H1 (cell line): ENCODE measurements at regions not wholly inside any gene's neighbourhood (a gene's known extent, or its start where the extent isn't known, plus 50 kb on each side); places are given as distances from the start of the nearest gene placed in this dataset.

Experiments
- CTCF ChIA-PET: fragments of 300-600 bp; sonication (Branson Sonifier 250); formaldehyde crosslinking; loops from one replicate; lab custom pipeline; 2021; ENCODE audit not compliant: partially characterized antibody; lab: Charles Lee
- POLR2A ChIA-PET: fragments of 300-600 bp; sonication (Branson Sonifier 250); formaldehyde crosslinking; loops from one replicate; lab custom pipeline; 2021; ENCODE audit warnings: inconsistent platforms; ENCODE audit not compliant: partially characterized antibody; lab: Charles Lee
- DNase-seq, 2 experiments: peaks; one replicate each; pipeline versions ENCODE4 v3.0.0 to v3.0.0-alpha.2; 2010 to 2022; ENCODE audit warnings: low spot score in 2 of 2, low read depth in 1 of 2, mixed read lengths in 1 of 2
- FAIRE-seq: peaks from 2 replicates; lab custom pipeline; 2011; peaks lifted over from hg19 to GRCh38; lab: Jason Lieb, UNC
- H2AFZ ChIP-seq: 2 replicates; pipeline ENCODE4 v1.8.1; 2012; ENCODE audit warnings: low read length, inconsistent platforms
- H2AK5ac ChIP-seq: 2 replicates; pipeline ENCODE4 v1.6.1; 2013; ENCODE audit warnings: low read depth, low read length
- H2BK120ac ChIP-seq: replicated peaks from 2 replicates; pipeline ENCODE3; 2013; ENCODE audit warnings: low read depth, low read length, inconsistent platforms
- H2BK12ac ChIP-seq: 2 replicates; pipeline ENCODE4 v1.6.1; 2013; ENCODE audit warnings: low read depth, low read length
- H2BK15ac ChIP-seq: 2 replicates; pipeline ENCODE4 v1.6.1; 2013; ENCODE audit warnings: low read length
- H2BK20ac ChIP-seq: 2 replicates; pipeline ENCODE4 v1.6.1; 2013; ENCODE audit warnings: low read length
- H2BK5ac ChIP-seq: 2 replicates; pipeline ENCODE4 v1.6.1; 2013; ENCODE audit warnings: low read depth, low read length
- H3K14ac ChIP-seq: 2 replicates; pipeline ENCODE4 v1.6.1; 2013; ENCODE audit warnings: inconsistent platforms; ENCODE audit not compliant: insufficient read length
- H3K18ac ChIP-seq: 2 replicates; pipeline ENCODE4 v1.6.1; 2013; ENCODE audit warnings: low read length; ENCODE audit errors: extremely low read depth
- H3K23ac ChIP-seq: 2 replicates; pipeline ENCODE4 v1.6.1; 2013; ENCODE audit warnings: inconsistent platforms; ENCODE audit not compliant: insufficient read length
- H3K23me2 ChIP-seq: 2 replicates; pipeline ENCODE4 v1.6.1; 2013; ENCODE audit warnings: low read depth, low read length
- H3K27ac ChIP-seq: 2 replicates; pipeline ENCODE4 v1.6.1; 2011; ENCODE audit warnings: low read depth, low read length, inconsistent platforms
- H3K27me3 ChIP-seq, 4 experiments: replicated peaks in 1 of 4; 1 replicate in 1 of 4; 2 replicates in 3 of 4; pipeline versions ENCODE4 v1.6.1 to v1.8.1; 2011 to 2013; ENCODE audit warnings: low read length in 3 of 4, mild to moderate bottlenecking in 3 of 4, inconsistent platforms in 2 of 4, mixed read lengths in 2 of 4, moderate library complexity in 1 of 4; ENCODE audit not compliant: control insufficient read depth in 3 of 4, insufficient read depth in 3 of 4; ENCODE audit errors: extremely low read depth in 1 of 4
- H3K36me3 ChIP-seq, 4 experiments: 2 replicates each; pipeline versions ENCODE4 v1.6.1 to v1.8.1; 2011 to 2013; ENCODE audit warnings: mild to moderate bottlenecking in 4 of 4, low read length in 3 of 4, moderate library complexity in 2 of 4, control low read depth in 1 of 4, inconsistent platforms in 1 of 4; ENCODE audit not compliant: insufficient read depth in 4 of 4, control insufficient read depth in 2 of 4
- H3K4ac ChIP-seq: replicated peaks from 2 replicates; pipeline ENCODE3; 2013; ENCODE audit warnings: low read length, low read depth, mixed read lengths, inconsistent platforms; ENCODE audit not compliant: insufficient read length
- H3K4me1 ChIP-seq, 4 experiments: replicated peaks in 1 of 4; 1 replicate in 1 of 4; 2 replicates in 3 of 4; pipeline versions ENCODE4 v1.6.1 to v1.8.1; 2011 to 2013; ENCODE audit warnings: low read length in 3 of 4, inconsistent platforms in 2 of 4, mixed read lengths in 1 of 4; ENCODE audit not compliant: insufficient read depth in 4 of 4, control insufficient read depth in 3 of 4
- H3K4me2 ChIP-seq, 2 experiments: 2 replicates each; pipeline versions ENCODE4 v1.6.1 to v1.8.1; 2011 to 2013; ENCODE audit warnings: low read depth in 2 of 2, low read length in 2 of 2, control low read depth in 1 of 2, inconsistent platforms in 1 of 2, mild to moderate bottlenecking in 1 of 2; ENCODE audit not compliant: insufficient read depth in 1 of 2
- H3K4me3 ChIP-seq, 4 experiments: fragments of 200-600, 300-600 bp in 1 of 4; sonication (generic), shearing (Covaris generic), sonication (Bioruptor Twin) in 1 of 4; 2 replicates each; pipeline versions ENCODE4 v1.5.1 to v1.8.1; 2011 to 2016; ENCODE audit warnings: low read length in 4 of 4, low read depth in 3 of 4, control low read depth in 2 of 4, inconsistent platforms in 2 of 4, mild to moderate bottlenecking in 2 of 4, mixed read lengths in 1 of 4, moderate library complexity in 1 of 4; ENCODE audit not compliant: insufficient read depth in 2 of 4; ENCODE audit errors: extremely low read depth in 1 of 4
- H3K56ac ChIP-seq: replicated peaks from 2 replicates; pipeline ENCODE3; 2013; ENCODE audit warnings: low read depth, mild to moderate bottlenecking, mixed read lengths, low read length, inconsistent platforms; ENCODE audit not compliant: insufficient read length
- H3K79me1 ChIP-seq: 2 replicates; pipeline ENCODE4 v1.6.1; 2013; ENCODE audit warnings: low read depth, low read length, control low read depth
- H3K79me2 ChIP-seq, 2 experiments: 2 replicates each; pipeline versions ENCODE4 v1.6.1 to v1.8.1; 2012 to 2013; ENCODE audit warnings: low read length in 2 of 2, mild to moderate bottlenecking in 2 of 2, inconsistent platforms in 1 of 2; ENCODE audit not compliant: insufficient read depth in 2 of 2, control insufficient read depth in 1 of 2
- H3K9ac ChIP-seq, 4 experiments: replicated peaks in 1 of 4; 1 replicate in 1 of 4; 2 replicates in 3 of 4; pipeline versions ENCODE4 v1.6.1 to v1.8.1; 2011 to 2013; ENCODE audit warnings: low read depth in 3 of 4, low read length in 3 of 4, control low read depth in 2 of 4, mild to moderate bottlenecking in 2 of 4, moderate library complexity in 2 of 4, inconsistent platforms in 1 of 4; ENCODE audit errors: extremely low read depth in 1 of 4
- H3K9me3 ChIP-seq, 2 experiments: 2 replicates each; pipeline versions ENCODE4 v1.6.1 to v1.8.1; 2012 to 2013; ENCODE audit warnings: mild to moderate bottlenecking in 2 of 2, moderate library complexity in 2 of 2, control low read depth in 1 of 2, inconsistent platforms in 1 of 2, low read depth in 1 of 2, low read length in 1 of 2, mixed read lengths in 1 of 2; ENCODE audit not compliant: insufficient read depth in 2 of 2
- H4K20me1 ChIP-seq, 2 experiments: replicated peaks in 1 of 2; 2 replicates each; pipeline versions ENCODE3 to v1.8.1; 2011 to 2013; ENCODE audit warnings: inconsistent platforms in 2 of 2, low read length in 2 of 2, mild to moderate bottlenecking in 1 of 2; ENCODE audit not compliant: insufficient read depth in 2 of 2, control insufficient read depth in 1 of 2
- H4K5ac ChIP-seq: 2 replicates; pipeline ENCODE4 v1.6.1; 2013; ENCODE audit warnings: low read length, low read depth, mixed read lengths, inconsistent platforms; ENCODE audit not compliant: insufficient read length
- H4K8ac ChIP-seq: 2 replicates; pipeline ENCODE4 v1.8.0; 2013; ENCODE audit warnings: mild to moderate bottlenecking, moderate library complexity, low read length, inconsistent platforms; ENCODE audit not compliant: insufficient read depth; ENCODE audit errors: extremely low read depth
- H4K91ac ChIP-seq: replicated peaks from 2 replicates; pipeline ENCODE3; 2013; ENCODE audit warnings: low read length, mixed read lengths, inconsistent platforms; ENCODE audit not compliant: insufficient read length
- BCL11A ChIP-seq, 2 experiments: IDR thresholded peaks; one replicate each; pipeline ENCODE4 v1.6.1; 2011; ENCODE audit warnings: low read depth in 2 of 2, low read length in 2 of 2, mild to moderate bottlenecking in 2 of 2
- CBX8 ChIP-seq: fragments of 300-800, 300-1000 bp; sonication (generic); IDR thresholded peaks from 2 replicates; pipeline ENCODE4 v1.7.1; 2016; ENCODE audit warnings: low read depth, low read length, borderline replicate concordance
- CREB1 ChIP-seq: IDR thresholded peaks from 2 replicates; pipeline ENCODE4 v1.6.1; 2012; ENCODE audit warnings: inconsistent platforms
- EGR1 ChIP-seq: IDR thresholded peaks from 2 replicates; pipeline ENCODE4 v1.6.1; 2011; ENCODE audit warnings: low read depth, low read length, borderline replicate concordance
- GABPA ChIP-seq: IDR thresholded peaks from 2 replicates; pipeline ENCODE4 v1.6.1; 2011; ENCODE audit warnings: mild to moderate bottlenecking, low read length, moderate library complexity, borderline replicate concordance; ENCODE audit not compliant: insufficient read depth
- POLR2AphosphoS5 ChIP-seq: IDR thresholded peaks from 2 replicates; pipeline ENCODE4 v1.6.1; 2011; ENCODE audit warnings: low read depth, low read length
- RBBP5 ChIP-seq: IDR thresholded peaks from 2 replicates; pipeline ENCODE4 v1.7.1; 2012; ENCODE audit warnings: low read depth, mild to moderate bottlenecking, inconsistent platforms, low read length, moderate library complexity, borderline replicate concordance
- RNF2 ChIP-seq: fragments of 200-900, 300-1000 bp; sonication (generic); IDR thresholded peaks from 2 replicates; pipeline ENCODE4 v1.7.1; 2016; ENCODE audit warnings: borderline replicate concordance, low read depth, mild to moderate bottlenecking, antibody characterized with exemption, low read length; ENCODE audit not compliant: poor library complexity, severe bottlenecking; ENCODE audit errors: missing control alignments
- SAP30 ChIP-seq: fragments of 300-600 bp; sonication (generic); IDR thresholded peaks from 2 replicates; pipeline ENCODE4 v1.7.1; 2012; ENCODE audit warnings: low read length, moderate library complexity, mild to moderate bottlenecking, inconsistent platforms; ENCODE audit not compliant: insufficient read depth, insufficient replicate concordance
- SIRT6 ChIP-seq: IDR thresholded peaks from one replicate; pipeline ENCODE4 v1.7.1; 2012; ENCODE audit warnings: low read length, inconsistent platforms
- SP1 ChIP-seq: IDR thresholded peaks from 2 replicates; pipeline ENCODE4 v1.6.1; 2011; ENCODE audit warnings: low read depth, low read length
- TAF7 ChIP-seq: optimal IDR thresholded peaks from 2 replicates; pipeline ENCODE3; 2011; ENCODE audit warnings: low read depth, mild to moderate bottlenecking, inconsistent platforms, low read length, moderate library complexity, borderline replicate concordance
- TBP ChIP-seq: IDR thresholded peaks from 2 replicates; pipeline ENCODE4 v1.6.1; 2011; ENCODE audit warnings: low read depth, low read length, improper control_type of control experiment
- TCF12 ChIP-seq: IDR thresholded peaks from 2 replicates; pipeline ENCODE4 v1.6.1; 2011; ENCODE audit warnings: low read depth, mild to moderate bottlenecking, low read length
- WGBS, 2 experiments: shearing (Covaris generic) in 1 of 2; methylation state at CpG; one replicate each; pipeline versions ENCODE4 v1.1.6 to v1.1.7; 2013 to 2015; ENCODE audit warnings: low lambda C conversion rate in 2 of 2, mixed read lengths in 2 of 2, inconsistent platforms in 1 of 2, low coverage in 1 of 2, missing lambda C conversion rate in 1 of 2; ENCODE audit not compliant: insufficient replicate concordance in 2 of 2, insufficient coverage in 1 of 2, insufficient read length in 1 of 2; ENCODE audit errors: extremely low coverage in 1 of 2, missing lambda C conversion rate in 1 of 2; 5-methylcytosine and 5-hydroxymethylcytosine counted together

GRCh38 chr14:56463271-56463890 is 116.2 kb upstream of the TMEM260 start:
- Histone ChIP-seq H2BK120ac (no peak overlapping the region), H4K8ac (no peak overlapping the region), H2AFZ (0 out of 2 replicates have a peak overlapping the region, but pooled peaks have one; percentile 19), H3K79me2 (no peaks in the 10 kb centered on the region), H4K20me1 (no peaks in the 10 kb centered on the region), H3K79me1 (no peaks in the 10 kb centered on the region), H3K56ac (no peak overlapping the region), H3K23ac (no peak overlapping the region), H3K27ac (no peak overlapping the region), H3K4ac (no peak overlapping the region), H3K9ac (no peak overlapping the region), H2BK5ac (no peak overlapping the region), H2BK12ac (no peak overlapping the region), H3K4me3 (no peak overlapping the region), H3K23me2 (no peaks in the 10 kb centered on the region), H3K4me1 (no peaks in the 10 kb centered on the region), H3K36me3 (no peaks in the 10 kb centered on the region), H2AK5ac (no peak overlapping the region), H2BK20ac (no peak overlapping the region), H2BK15ac (no peak overlapping the region), H3K27me3 (no peaks in the 10 kb centered on the region), H4K5ac (no peak overlapping the region), H3K9me3 (no peaks in the 10 kb centered on the region), H4K91ac (no peak overlapping the region), H3K14ac (no peak overlapping the region), H3K4me2 (no peak overlapping the region), H3K18ac (no peak overlapping the region)
- ChIA-PET POLR2A (no interaction called here), CTCF (interaction anchor here (0.6 to 2.3 kb wide), 5 partner anchors 8 to 732 kb away, joined by 3 to 8 read pairs (median 3); no protein-coding TSS in a partner anchor)
- WGBS, 2 experiments = 100% methylated on average over 3 of the region's 3 CpGs; no CpG with 5 or more reads in 1 of the 2 experiments
- DNase-seq (no peak), FAIRE-seq (no peak)
- no peak for TF ChIP-seq CBX8
- no peak for TF ChIP-seq RBBP5
- TF ChIP-seq SIRT6 = no peak
- TF ChIP-seq SP1 = no peak
- no peak for TF ChIP-seq EGR1
- TF ChIP-seq SAP30 = no peak
- TF ChIP-seq GABPA = no peak
- no peak for TF ChIP-seq POLR2AphosphoS5
- no peak for TF ChIP-seq TAF7
- no peak for TF ChIP-seq CREB1
- TF ChIP-seq TCF12 = no peak
- no peak for TF ChIP-seq TBP
- TF ChIP-seq BCL11A (IDR thresholded peaks at IDR 0.05; ENCODE audit: low read depth in 2 of 2, low read length in 2 of 2) = no peak
- no peak for TF ChIP-seq RNF2
